Heart left ventricle (tissue), 16 donors: ENCODE measurements at regions not wholly inside any gene's neighbourhood (a gene's known extent, or its start where the extent isn't known, plus 50 kb on each side); places are given as distances from the start of the nearest gene placed in this dataset.

Experiments used
- ATAC-seq, 4 donors: fragments of 200-7000 bp; cut with Tn5 transposase; one replicate each; pipeline ENCODE4 v1.9.1; 2020 to 2022; ENCODE audit warnings: moderate library complexity in 4 of 4, mild to moderate bottlenecking in 3 of 4, moderate number of reproducible peaks in 1 of 4
- DNase-seq, 5 donors: peaks; one replicate each; pipeline ENCODE4 v3.0.0-alpha.2; 2020
- H3K27ac ChIP-seq, 12 donors: fragments of 200-600 bp; sonication (generic) in 4 of 12; one replicate each; pipeline versions ENCODE4 v1.5.0 to v1.8.0; 2016 to 2022; ENCODE audit warnings: mild to moderate bottlenecking in 2 of 12
- H3K27me3 ChIP-seq, 9 donors: fragments of 200-600 bp; sonication (generic) in 2 of 9; one replicate each; pipeline versions ENCODE4 v1.5.1 to v1.8.0; 2016 to 2022; ENCODE audit warnings: mild to moderate bottlenecking in 3 of 9
- H3K36me3 ChIP-seq, 9 donors: fragments of 200-600 bp; sonication (generic) in 2 of 9; one replicate each; pipeline versions ENCODE4 v1.5.0 to v1.8.0; 2018 to 2022; ENCODE audit warnings: mild to moderate bottlenecking in 2 of 9
- H3K4me1 ChIP-seq, 12 donors: fragments of 200-600 bp; sonication (generic) in 4 of 12; one replicate each; pipeline versions ENCODE4 v1.5.0 to v1.8.0; 2016 to 2022; ENCODE audit warnings: mild to moderate bottlenecking in 3 of 12
- H3K4me3 ChIP-seq, 12 donors: fragments of 200-600 bp; sonication (generic) in 4 of 12; one replicate each; pipeline versions ENCODE4 v1.5.0 to v1.8.0; 2017 to 2022; ENCODE audit warnings: mild to moderate bottlenecking in 9 of 12, moderate library complexity in 4 of 12
- H3K9me3 ChIP-seq, 12 donors: fragments of 200-600 bp; sonication (generic) in 4 of 12; one replicate each; pipeline versions ENCODE4 v1.5.0 to v1.8.0; 2016 to 2022; ENCODE audit warnings: mild to moderate bottlenecking in 1 of 12
- CTCF ChIP-seq, 12 donors: fragments of 200-600 bp; sonication (generic) in 4 of 12; IDR thresholded peaks; one replicate each; pipeline versions ENCODE4 v1.5.0 to v1.8.0; 2018 to 2022; ENCODE audit warnings: antibody characterized with exemption in 12 of 12, mild to moderate bottlenecking in 5 of 12
- POLR2A ChIP-seq, 2 donors: fragments of 450-650 bp; IDR thresholded peaks; one replicate each; pipeline ENCODE4 v1.6.1; 2017; ENCODE audit warnings: antibody characterized with exemption in 2 of 2, mild to moderate bottlenecking in 2 of 2, moderate library complexity in 2 of 2
- WGBS, 4 donors: extraction: QIAGEN DNeasy Blood & Tissue Kit in 2 of 4; methylation state at CpG; one replicate each; pipeline versions ENCODE4 v1.1.5 to v1.1.7; 2013 to 2018; 5-methylcytosine and 5-hydroxymethylcytosine counted together
- intact Hi-C, 10 donors: fragments of 100-400 bp; cut with DNase I; formaldehyde crosslinking; loops; one replicate each; pipeline versions ENCODE4 v1.11.1 to v1.14.2; 2022
- donor health status: ischemic (EF 13 %, LVEDD 7.1; RV severe dilation, severe dysfunction).
- donor health status: healthy with polysubstance abuse.
- donor health status: DM: no; HTN: yes; CAD: no.
- donor health status: DM: no; HTN: no; CAD: no.
- donor health status: ischemic (EF 25% LVEDD 6.9; RV normal size, moderate dysfunction).
- donor health status: ischemic (EF 25% LVEDD 5.7; RV mildly dilated, moderate dysfunction).
- donor health status: healthy.
- donor health status: DM: yes; HTN: yes; CAD: no.
- donor health status: ischemic (EF 35%, LVEDD 5.7; RV mildly dilated, moderate dysfunction).
- donor health status: nonischemic (EF 11% LVEDD 7.7; RV severe dilation, severe dysfunction).
- donor health status: DM: yes; HTN: yes; CAD: no.
- donor health status: PGD.
- donor health status: ischemic (EF 29% LVEDD 5.4; RV normal size, mild dysfunction).
- donor health status: nonischemic (EF 23%, LVEDD 6.1; RV moderate dilation, normal function).

- no peaks in the 10 kb centered on the region for H3K27me3 ChIP-seq
- no peak overlapping the region for H3K4me3 ChIP-seq
- no peaks in the 10 kb centered on the region for H3K36me3 ChIP-seq
- ATAC-seq = no peak
- no peak for DNase-seq
- H3K27ac ChIP-seq = no peak overlapping the region
- H3K9me3 ChIP-seq = no peaks in the 10 kb centered on the region
- TF ChIP-seq CTCF (IDR thresholded peaks at IDR 0.05) (no peak), POLR2A (IDR thresholded peaks at IDR 0.05) (no peak)
- H3K4me1 ChIP-seq = no peaks in the 10 kb centered on the region
- intact Hi-C loops = no loop called here
Measured at GRCh38 chr6:62669831-62670230, 383.8 kb upstream of the KHDRBS2 start.

- Histone ChIP-seq H3K36me3 (no peaks in the 10 kb centered on the region), H3K27me3 (no peaks in the 10 kb centered on the region), H3K27ac (no peak overlapping the region), H3K9me3 (peaks cover 0 to 66% (median 29%) of the 10 kb centered on the region in 12 donors), H3K4me1 (no peaks in the 10 kb centered on the region), H3K4me3 (no peak overlapping the region)
- intact Hi-C loops = no loop called here
- TF ChIP-seq CTCF (IDR thresholded peaks at IDR 0.05) (no peak), POLR2A (IDR thresholded peaks at IDR 0.05) (no peak)
- WGBS, 4 donors = 73 to 78% (median 74%) methylated on average over 2 of the region's 2 CpGs
- DNase-seq (no peak), ATAC-seq (no peak)
Measured at GRCh38 chr6:62652692-62653328, 366.8 kb upstream of the KHDRBS2 start.

GRCh38 chr6:62645274-62645673 lies 359.2 kb upstream of the KHDRBS2 start:
- ATAC-seq (no peak), DNase-seq (no peak)
- Histone ChIP-seq H3K27ac (no peak overlapping the region), H3K27me3 (no peaks in the 10 kb centered on the region), H3K4me3 (no peak overlapping the region), H3K9me3 (peaks cover 0 to 47% (median 14%) of the 10 kb centered on the region in 12 donors), H3K4me1 (no peaks in the 10 kb centered on the region), H3K36me3 (no peaks in the 10 kb centered on the region)
- no peak for TF ChIP-seq CTCF (IDR thresholded peaks at IDR 0.05)
- TF ChIP-seq POLR2A (IDR thresholded peaks at IDR 0.05) = no peak
- intact Hi-C loops = no loop called here
- 42 to 52% (median 48%) methylated on average over 2 of the region's 2 CpGs for WGBS, 4 donors

GRCh38 chr6:62640749-62641148 lies 354.7 kb upstream of the KHDRBS2 start:
- intact Hi-C loops = no loop called here
- no peak for DNase-seq
- WGBS, 4 donors = 47 to 72% (median 70%) methylated on average over 2 of the region's 2 CpGs

More at GRCh38 chr6:62640749-62641148, 354.7 kb upstream of the KHDRBS2 start:
- Histone ChIP-seq H3K27me3 (no peaks in the 10 kb centered on the region), H3K4me3 (no peak overlapping the region), H3K27ac (no peak overlapping the region), H3K9me3 (peaks cover 0 to 36% (median 10%) of the 10 kb centered on the region in 12 donors), H3K36me3 (no peaks in the 10 kb centered on the region), H3K4me1 (no peaks in the 10 kb centered on the region)
- ATAC-seq = no peak
- TF ChIP-seq POLR2A (IDR thresholded peaks at IDR 0.05) = no peak
- no peak for TF ChIP-seq CTCF (IDR thresholded peaks at IDR 0.05)
